Caco-2 (cell line): ENCODE measurements at regions not wholly inside any gene's neighbourhood (a gene's known extent, or its start where the extent isn't known, plus 50 kb on each side); places are given as distances from the start of the nearest gene placed in this dataset.

Experiments
- BruUV-seq: library from RNA; stranded (reverse); fragments of 400-500 nt; replicated peaks from 2 replicates; lab custom pipeline; 2021; lab: Mats Ljungman, UMichigan
- CTCF ChIA-PET: fragments of 300-600 bp; sonication (Branson Sonifier 250); formaldehyde crosslinking; loops from one replicate; lab custom pipeline; 2022; ENCODE audit warnings: antibody characterized with exemption; lab: Charles Lee
- POLR2A ChIA-PET: fragments of 300-600 bp; sonication (Branson Sonifier 250); formaldehyde crosslinking; loops from one replicate; lab custom pipeline; 2022; ENCODE audit warnings: antibody characterized with exemption; lab: Charles Lee
- DNase-seq, 2 experiments: peaks; one replicate each; pipeline versions ENCODE4 v3.0.0 to v3.0.0-alpha.2; 2020 to 2022
- H3K27me3 ChIP-seq: replicated peaks from 2 replicates; pipeline ENCODE4 v1.6.0; 2011; ENCODE audit warnings: low read length; ENCODE audit not compliant: control insufficient read depth, insufficient read depth
- H3K36me3 ChIP-seq: 2 replicates; pipeline ENCODE4 v1.5.1; 2011; ENCODE audit warnings: low read length; ENCODE audit not compliant: control insufficient read depth, insufficient read depth
- H3K4me1 ChIP-seq: fragments of 250-450 bp; sonication (Bioruptor Pico); 2 replicates; pipeline ENCODE4 v1.5.1; 2020; ENCODE audit warnings: mild to moderate bottlenecking
- H3K4me3 ChIP-seq: 2 replicates; pipeline ENCODE4 v1.5.1; 2011; ENCODE audit warnings: low read depth, mild to moderate bottlenecking, control low read depth, low read length
- H3K9me3 ChIP-seq: fragments of 250-450 bp; sonication (Bioruptor Pico); 2 replicates; pipeline ENCODE4 v1.5.1; 2020; ENCODE audit warnings: mild to moderate bottlenecking, moderate library complexity
- H3K27ac Mint-ChIP-seq: one replicate; pipeline ENCODE4 v1.8.0; 2022; ENCODE audit warnings: mixed read lengths; ENCODE audit not compliant: unreplicated experiment
- H3K27me3 Mint-ChIP-seq: one replicate; pipeline ENCODE4 v1.8.0; 2022; ENCODE audit warnings: mixed read lengths; ENCODE audit not compliant: insufficient read depth, unreplicated experiment
- H3K36me3 Mint-ChIP-seq: one replicate; pipeline ENCODE4 v1.8.0; 2022; ENCODE audit warnings: mild to moderate bottlenecking, mixed read lengths; ENCODE audit not compliant: insufficient read depth, unreplicated experiment
- H3K4me1 Mint-ChIP-seq: one replicate; pipeline ENCODE4 v1.8.0; 2022; ENCODE audit warnings: low read depth, mixed read lengths; ENCODE audit not compliant: unreplicated experiment
- H3K4me3 Mint-ChIP-seq: one replicate; pipeline ENCODE4 v1.8.0; 2022; ENCODE audit warnings: mild to moderate bottlenecking, moderate library complexity, mixed read lengths; ENCODE audit not compliant: unreplicated experiment
- H3K9me3 Mint-ChIP-seq: one replicate; pipeline ENCODE4 v1.8.0; 2022; ENCODE audit warnings: mixed read lengths; ENCODE audit not compliant: unreplicated experiment
- CTCF ChIP-seq, 2 experiments: fragments of 200-600 bp in 1 of 2; IDR thresholded peaks; 1 replicate in 1 of 2; 2 replicates in 1 of 2; pipeline versions ENCODE4 v1.5.1 to v1.8.0; 2011 to 2022; ENCODE audit warnings: antibody characterized with exemption in 1 of 2, control low read depth in 1 of 2, inconsistent platforms in 1 of 2, low read depth in 1 of 2, low read length in 1 of 2, mild to moderate bottlenecking in 1 of 2, moderate library complexity in 1 of 2; ENCODE audit not compliant: insufficient read depth in 1 of 2, severe bottlenecking in 1 of 2, unreplicated experiment in 1 of 2
- intact Hi-C: fragments of 100-400 bp; cut with micrococcal nuclease; formaldehyde crosslinking; loops from one replicate; pipeline ENCODE4 v1.10.0; 2022; ENCODE audit not compliant: unreplicated experiment

GRCh38 chr6:40948570-40948969 is 90.5 kb downstream of the UNC5CL start:
- Mint-ChIP-seq H3K9me3 (no peaks in the 10 kb centered on the region), H3K36me3 (no peaks in the 10 kb centered on the region), H3K27me3 (no peaks in the 10 kb centered on the region), H3K27ac (no peak overlapping the region), H3K4me1 (peaks cover 18% of the 10 kb centered on the region), H3K4me3 (no peak overlapping the region)
- Histone ChIP-seq H3K4me3 (no peak overlapping the region), H3K27me3 (no peaks in the 10 kb centered on the region), H3K4me1 (peaks cover 9% of the 10 kb centered on the region), H3K36me3 (no peaks in the 10 kb centered on the region), H3K9me3 (no peaks in the 10 kb centered on the region)
- BruUV-seq: no TSS peak
- ChIA-PET POLR2A (no interaction called here), CTCF (no interaction called here)
- intact Hi-C loops: no loop called here
- no peak for TF ChIP-seq CTCF (IDR thresholded peaks at IDR 0.05; ENCODE audit: insufficient read depth in 1 of 2, low read depth in 1 of 2, low read length in 1 of 2, severe bottlenecking in 1 of 2, unreplicated experiment in 1 of 2)
- DNase-seq: no peak

GRCh38 chr6:40947876-40948526 is 91.0 kb downstream of the UNC5CL start:
- Histone ChIP-seq H3K27me3 (no peaks in the 10 kb centered on the region), H3K4me3 (no peak overlapping the region), H3K4me1 (peaks cover 9% of the 10 kb centered on the region), H3K9me3 (no peaks in the 10 kb centered on the region), H3K36me3 (no peaks in the 10 kb centered on the region)
- Mint-ChIP-seq H3K27me3 (no peaks in the 10 kb centered on the region), H3K4me1 (peaks cover 18% of the 10 kb centered on the region), H3K4me3 (no peak overlapping the region), H3K9me3 (no peaks in the 10 kb centered on the region), H3K36me3 (no peaks in the 10 kb centered on the region), H3K27ac (no peak overlapping the region)
- ChIA-PET POLR2A (no interaction called here), CTCF (interaction anchor here (0.6 kb wide), 1 partner anchor 1077 kb away, joined by 3 read pairs; no protein-coding TSS in a partner anchor)
- intact Hi-C loops: no loop called here
- no TSS peak for BruUV-seq
- no peak for DNase-seq
- no peak for TF ChIP-seq CTCF (IDR thresholded peaks at IDR 0.05; ENCODE audit: insufficient read depth in 1 of 2, low read depth in 1 of 2, low read length in 1 of 2, severe bottlenecking in 1 of 2, unreplicated experiment in 1 of 2)

DNA sequence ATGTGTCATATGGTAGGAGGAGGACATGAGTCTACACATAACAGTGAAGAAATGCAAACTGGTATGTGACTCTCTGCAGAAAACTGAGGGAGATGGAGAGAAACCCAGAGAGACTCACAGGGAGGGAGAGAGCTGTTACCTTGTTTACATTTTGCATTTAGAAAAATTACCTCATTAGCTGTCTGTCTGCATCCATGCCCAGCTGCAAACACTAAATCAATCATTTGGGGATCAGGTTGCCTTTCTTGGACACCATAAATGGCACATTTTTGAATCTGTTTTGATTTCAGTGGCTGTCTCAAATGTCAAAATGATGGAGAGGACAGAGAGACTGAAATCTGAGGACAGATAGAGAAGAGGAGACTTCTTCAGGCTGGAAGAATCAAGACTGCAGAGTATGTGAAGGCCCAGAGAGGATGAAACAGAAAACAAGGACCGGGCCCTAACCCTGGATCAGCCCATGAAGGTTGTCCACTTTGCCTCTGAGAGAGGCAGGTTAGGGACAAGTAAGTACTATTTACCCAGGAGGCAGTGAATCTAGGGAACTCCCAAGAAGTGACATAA is 92.2 kb downstream of the UNC5CL start:
- Mint-ChIP-seq H3K27ac (no peak overlapping the region), H3K9me3 (no peaks in the 10 kb centered on the region), H3K4me1 (peaks cover 18% of the 10 kb centered on the region), H3K27me3 (no peaks in the 10 kb centered on the region), H3K4me3 (no peak overlapping the region), H3K36me3 (no peaks in the 10 kb centered on the region)
- intact Hi-C loops: no loop called here
- H3K36me3 ChIP-seq: no peaks in the 10 kb centered on the region
- POLR2A ChIA-PET: no interaction called here
- no peak overlapping the region for H3K4me3 ChIP-seq
- no TSS peak for BruUV-seq
- CTCF ChIA-PET: no interaction called here
- H3K4me1 ChIP-seq: peaks cover 9% of the 10 kb centered on the region
- no peak for DNase-seq
- no peaks in the 10 kb centered on the region for H3K27me3 ChIP-seq
- TF ChIP-seq CTCF (IDR thresholded peaks at IDR 0.05; ENCODE audit: insufficient read depth in 1 of 2, low read depth in 1 of 2, low read length in 1 of 2, severe bottlenecking in 1 of 2, unreplicated experiment in 1 of 2): no peak
- H3K9me3 ChIP-seq: no peaks in the 10 kb centered on the region
